Neural cell (in vitro differentiated cells): ENCODE measurements at regions not wholly inside any gene's neighbourhood (a gene's known extent, or its start where the extent isn't known, plus 50 kb on each side); places are given as distances from the start of the nearest gene placed in this dataset.

Source experiments
- H2AFZ ChIP-seq: fragments of 200-600, 300-800 bp; sonication (generic), shearing (Covaris generic); 2 replicates; pipeline ENCODE4 v1.6.0; 2014; ENCODE audit warnings: low read depth, mild to moderate bottlenecking, antibody characterized with exemption, low read length, moderate library complexity
- H3F3A ChIP-seq: fragments of 200-600 bp; shearing (Covaris generic); 2 replicates; pipeline ENCODE4 v1.6.1; 2016; ENCODE audit warnings: mild to moderate bottlenecking, moderate library complexity, mixed read lengths, antibody characterized with exemption, low read length; ENCODE audit not compliant: insufficient read depth, poor library complexity, severe bottlenecking
- H3K27ac ChIP-seq: fragments of 200-600, 300-800 bp; sonication (generic), shearing (Covaris generic); 2 replicates; pipeline ENCODE4 v1.5.1; 2014; ENCODE audit warnings: mild to moderate bottlenecking, low read length, moderate library complexity
- H3K27me3 ChIP-seq: fragments of 300-800, 200-600 bp; sonication (generic), shearing (Covaris generic); 2 replicates; pipeline ENCODE4 v1.6.0; 2014; ENCODE audit warnings: mild to moderate bottlenecking, low read depth, low read length, moderate library complexity; ENCODE audit not compliant: insufficient read depth
- H3K36me3 ChIP-seq: fragments of 300-800, 200-600 bp; sonication (generic), shearing (Covaris generic); 2 replicates; pipeline ENCODE4 v1.5.1; 2014; ENCODE audit warnings: mild to moderate bottlenecking, antibody characterized with exemption, low read length, moderate library complexity; ENCODE audit not compliant: insufficient read depth
- H3K4me2 ChIP-seq: fragments of 300-800, 200-600 bp; sonication (generic), shearing (Covaris generic); 2 replicates; pipeline ENCODE4 v1.6.0; 2014; ENCODE audit warnings: mild to moderate bottlenecking, low read length
- H3K4me3 ChIP-seq: fragments of 300-800, 200-600 bp; sonication (generic), shearing (Covaris generic); 2 replicates; pipeline ENCODE4 v1.5.1; 2014; ENCODE audit warnings: mild to moderate bottlenecking, low read length, moderate library complexity
- H3K79me2 ChIP-seq: fragments of 200-600 bp; shearing (Covaris generic); replicated peaks from 2 replicates; pipeline ENCODE4 v1.6.0; 2014; ENCODE audit warnings: mild to moderate bottlenecking, low read length, moderate library complexity; ENCODE audit not compliant: insufficient read depth
- H3K9ac ChIP-seq: fragments of 300-800, 200-600 bp; sonication (generic), shearing (Covaris generic); 2 replicates; pipeline ENCODE4 v1.6.1; 2016; ENCODE audit warnings: mild to moderate bottlenecking, low read length, mixed read lengths
- H3K9me2 ChIP-seq: fragments of 200-600 bp; shearing (Covaris generic); 2 replicates; pipeline ENCODE4 v1.6.1; 2016; ENCODE audit warnings: mild to moderate bottlenecking, low read length, mixed read lengths; ENCODE audit not compliant: insufficient read depth
- H3K9me3 ChIP-seq: fragments of 200-600, 300-800 bp; sonication (generic), shearing (Covaris generic); 2 replicates; pipeline ENCODE4 v1.6.1; 2016; ENCODE audit warnings: mild to moderate bottlenecking, mixed run types, low read length, moderate library complexity, mixed read lengths
- H4K20me1 ChIP-seq: fragments of 200-600 bp; shearing (Covaris generic); 2 replicates; pipeline ENCODE4 v1.6.1; 2016; ENCODE audit warnings: mild to moderate bottlenecking, mixed run types; ENCODE audit not compliant: insufficient read depth
- EP300 ChIP-seq: fragments of 450-650 bp; conservative IDR thresholded peaks from 2 replicates; pipeline ENCODE4 v1.6.1; 2014; ENCODE audit warnings: antibody characterized with exemption, mild to moderate bottlenecking, moderate library complexity; ENCODE audit not compliant: poor library complexity, severe bottlenecking
- EZH2 ChIP-seq: fragments of 200-600, 300-800 bp; shearing (Covaris generic), sonication (generic); IDR thresholded peaks from 2 replicates; pipeline ENCODE4 v1.6.1; 2014; ENCODE audit warnings: antibody characterized with exemption, low read length, borderline replicate concordance, mild to moderate bottlenecking; ENCODE audit not compliant: insufficient read depth, poor library complexity, severe bottlenecking
- MXI1 ChIP-seq: fragments of 450-650 bp; conservative IDR thresholded peaks from 2 replicates; pipeline ENCODE4 v1.6.1; 2014; ENCODE audit warnings: antibody characterized with exemption, mild to moderate bottlenecking; ENCODE audit not compliant: poor library complexity, severe bottlenecking
- POLR2AphosphoS5 ChIP-seq: IDR thresholded peaks from 2 replicates; pipeline ENCODE4 v1.6.1; 2012
- RAD21 ChIP-seq: fragments of 450-650 bp; conservative IDR thresholded peaks from 2 replicates; pipeline ENCODE4 v1.6.1; 2014; ENCODE audit warnings: antibody characterized with exemption, mild to moderate bottlenecking, moderate library complexity
- SMC3 ChIP-seq: fragments of 450-650 bp; conservative IDR thresholded peaks from 2 replicates; pipeline ENCODE4 v1.6.1; 2014; ENCODE audit warnings: antibody characterized with exemption, mild to moderate bottlenecking, moderate library complexity; ENCODE audit not compliant: poor library complexity
- TAF1 ChIP-seq: IDR thresholded peaks from 2 replicates; pipeline ENCODE4 v1.6.1; 2012; ENCODE audit warnings: low read depth
- TF ChIP-seq, protein P1 (sequence below): IDR thresholded peaks from 2 replicates; pipeline ENCODE4 v1.6.1; 2012; ENCODE audit warnings: borderline replicate concordance
- TF ChIP-seq, protein P2 (sequence below): fragments of 450-650 bp; IDR thresholded peaks from 2 replicates; pipeline ENCODE4 v1.5.1; 2014; ENCODE audit warnings: antibody characterized with exemption, mild to moderate bottlenecking, moderate library complexity; ENCODE audit not compliant: poor library complexity, severe bottlenecking

DNA sequence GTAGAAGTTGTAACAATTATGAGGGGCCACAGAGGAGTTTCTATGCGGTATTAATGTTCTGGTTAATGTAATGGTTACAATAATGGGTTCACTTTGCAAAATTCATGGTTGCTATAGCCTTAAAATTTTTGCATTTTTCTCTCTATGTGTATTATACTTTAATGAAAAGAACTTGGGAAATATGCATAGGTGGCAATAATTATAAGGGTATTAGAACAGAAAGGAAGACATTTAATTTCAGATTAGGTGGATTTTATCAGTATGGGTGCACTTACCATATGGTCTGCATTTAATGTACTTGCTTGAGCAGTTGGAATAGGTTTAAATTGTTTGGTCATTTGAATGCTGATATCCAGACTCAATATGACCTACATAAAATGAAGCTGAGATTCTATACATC is 161.6 kb upstream of the TACR1 start:
- Histone ChIP-seq H3K9me2 (no peaks in the 10 kb centered on the region), H3K27ac (no peak overlapping the region), H3K9me3 (no peaks in the 10 kb centered on the region), H3K27me3 (no peaks in the 10 kb centered on the region), H3K4me3 (no peak overlapping the region), H3K4me2 (no peak overlapping the region), H2AFZ (no peak overlapping the region), H4K20me1 (no peaks in the 10 kb centered on the region), H3F3A (no peaks in the 10 kb centered on the region), H3K79me2 (no peaks in the 10 kb centered on the region), H3K9ac (no peak overlapping the region), H3K36me3 (no peaks in the 10 kb centered on the region)
- TF ChIP-seq, protein P1, sequence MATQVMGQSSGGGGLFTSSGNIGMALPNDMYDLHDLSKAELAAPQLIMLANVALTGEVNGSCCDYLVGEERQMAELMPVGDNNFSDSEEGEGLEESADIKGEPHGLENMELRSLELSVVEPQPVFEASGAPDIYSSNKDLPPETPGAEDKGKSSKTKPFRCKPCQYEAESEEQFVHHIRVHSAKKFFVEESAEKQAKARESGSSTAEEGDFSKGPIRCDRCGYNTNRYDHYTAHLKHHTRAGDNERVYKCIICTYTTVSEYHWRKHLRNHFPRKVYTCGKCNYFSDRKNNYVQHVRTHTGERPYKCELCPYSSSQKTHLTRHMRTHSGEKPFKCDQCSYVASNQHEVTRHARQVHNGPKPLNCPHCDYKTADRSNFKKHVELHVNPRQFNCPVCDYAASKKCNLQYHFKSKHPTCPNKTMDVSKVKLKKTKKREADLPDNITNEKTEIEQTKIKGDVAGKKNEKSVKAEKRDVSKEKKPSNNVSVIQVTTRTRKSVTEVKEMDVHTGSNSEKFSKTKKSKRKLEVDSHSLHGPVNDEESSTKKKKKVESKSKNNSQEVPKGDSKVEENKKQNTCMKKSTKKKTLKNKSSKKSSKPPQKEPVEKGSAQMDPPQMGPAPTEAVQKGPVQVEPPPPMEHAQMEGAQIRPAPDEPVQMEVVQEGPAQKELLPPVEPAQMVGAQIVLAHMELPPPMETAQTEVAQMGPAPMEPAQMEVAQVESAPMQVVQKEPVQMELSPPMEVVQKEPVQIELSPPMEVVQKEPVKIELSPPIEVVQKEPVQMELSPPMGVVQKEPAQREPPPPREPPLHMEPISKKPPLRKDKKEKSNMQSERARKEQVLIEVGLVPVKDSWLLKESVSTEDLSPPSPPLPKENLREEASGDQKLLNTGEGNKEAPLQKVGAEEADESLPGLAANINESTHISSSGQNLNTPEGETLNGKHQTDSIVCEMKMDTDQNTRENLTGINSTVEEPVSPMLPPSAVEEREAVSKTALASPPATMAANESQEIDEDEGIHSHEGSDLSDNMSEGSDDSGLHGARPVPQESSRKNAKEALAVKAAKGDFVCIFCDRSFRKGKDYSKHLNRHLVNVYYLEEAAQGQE, result no peak
- TF ChIP-seq POLR2AphosphoS5 (no peak), RAD21 (no peak), MXI1 (no peak), SMC3 (no peak), EZH2 (no peak), EP300 (no peak)
- TF ChIP-seq, protein P2, sequence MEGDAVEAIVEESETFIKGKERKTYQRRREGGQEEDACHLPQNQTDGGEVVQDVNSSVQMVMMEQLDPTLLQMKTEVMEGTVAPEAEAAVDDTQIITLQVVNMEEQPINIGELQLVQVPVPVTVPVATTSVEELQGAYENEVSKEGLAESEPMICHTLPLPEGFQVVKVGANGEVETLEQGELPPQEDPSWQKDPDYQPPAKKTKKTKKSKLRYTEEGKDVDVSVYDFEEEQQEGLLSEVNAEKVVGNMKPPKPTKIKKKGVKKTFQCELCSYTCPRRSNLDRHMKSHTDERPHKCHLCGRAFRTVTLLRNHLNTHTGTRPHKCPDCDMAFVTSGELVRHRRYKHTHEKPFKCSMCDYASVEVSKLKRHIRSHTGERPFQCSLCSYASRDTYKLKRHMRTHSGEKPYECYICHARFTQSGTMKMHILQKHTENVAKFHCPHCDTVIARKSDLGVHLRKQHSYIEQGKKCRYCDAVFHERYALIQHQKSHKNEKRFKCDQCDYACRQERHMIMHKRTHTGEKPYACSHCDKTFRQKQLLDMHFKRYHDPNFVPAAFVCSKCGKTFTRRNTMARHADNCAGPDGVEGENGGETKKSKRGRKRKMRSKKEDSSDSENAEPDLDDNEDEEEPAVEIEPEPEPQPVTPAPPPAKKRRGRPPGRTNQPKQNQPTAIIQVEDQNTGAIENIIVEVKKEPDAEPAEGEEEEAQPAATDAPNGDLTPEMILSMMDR, result no peak

DNA sequence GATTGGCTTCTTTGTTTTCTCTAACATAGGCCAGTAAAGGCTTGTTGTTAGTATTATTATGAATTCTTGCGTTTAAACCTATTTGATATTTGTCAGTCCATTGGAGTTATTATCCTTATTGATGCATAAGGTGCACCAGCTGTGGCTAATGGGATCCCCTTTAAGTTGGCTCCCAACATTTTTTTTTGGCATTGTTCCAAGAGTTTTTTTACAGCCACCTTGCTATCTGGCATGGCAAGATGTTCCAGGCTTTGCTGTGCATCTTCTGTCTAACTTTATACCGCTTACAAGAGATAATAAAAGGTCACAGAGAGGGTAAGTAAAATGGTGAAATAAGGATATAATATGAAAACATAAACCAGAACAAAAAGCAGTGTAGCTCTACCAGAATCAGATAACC is 157.5 kb upstream of the TACR1 start:
- Histone ChIP-seq H3K4me3 (no peak overlapping the region), H2AFZ (no peak overlapping the region)

More for the DNA sequence above, 157.5 kb upstream of the TACR1 start:
- TF ChIP-seq, protein P1, result no peak
- TF ChIP-seq RAD21 (no peak), EP300 (no peak), POLR2AphosphoS5 (no peak), MXI1 (no peak), SMC3 (no peak), EZH2 (no peak), TAF1 (no peak)
- TF ChIP-seq, protein P2, result no peak
- Histone ChIP-seq H3K4me2 (no peak overlapping the region), H3K79me2 (no peaks in the 10 kb centered on the region), H3K9me2 (no peaks in the 10 kb centered on the region), H3K9ac (no peak overlapping the region), H3K27me3 (no peaks in the 10 kb centered on the region), H4K20me1 (no peaks in the 10 kb centered on the region), H3F3A (no peaks in the 10 kb centered on the region), H3K9me3 (no peaks in the 10 kb centered on the region), H3K27ac (no peak overlapping the region), H3K36me3 (no peaks in the 10 kb centered on the region)
